ENCODE measurements at regions not wholly inside any gene's neighbourhood (a gene's known extent, or its start where the extent isn't known, plus 50 kb on each side); places are given as distances from the start of the nearest gene placed in this dataset.
"Not testable (repeated sequence)": the region's sequence is repeated elsewhere in the genome, so short reads cannot be mapped to it uniquely, and the experiment has no call there.

DNA sequence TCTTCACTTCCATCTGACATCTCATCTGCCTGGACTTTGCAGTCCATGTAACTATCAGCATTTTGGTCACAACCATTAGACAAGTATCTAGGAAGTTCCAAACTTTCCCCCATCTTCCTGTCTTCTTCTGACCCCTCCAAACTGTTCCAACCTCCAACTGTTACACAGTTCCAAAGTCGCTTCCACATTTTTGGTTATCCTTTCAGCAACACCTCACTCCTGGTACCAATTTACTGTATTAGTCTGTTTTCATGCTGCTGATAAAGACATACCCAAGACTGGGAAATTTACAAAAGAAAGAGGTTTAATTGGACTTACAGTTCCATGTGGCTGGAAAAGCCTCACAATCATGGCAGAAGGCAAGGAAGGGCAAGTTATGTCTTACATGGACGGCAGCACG, 143.4 kb upstream of the OR4E1 start:
- not testable (repeated sequence) for H3K4me1 ChIP-seq (ENCODE audit: control insufficient read depth, insufficient read depth, low read length, poor library complexity, severe bottlenecking)

DNA sequence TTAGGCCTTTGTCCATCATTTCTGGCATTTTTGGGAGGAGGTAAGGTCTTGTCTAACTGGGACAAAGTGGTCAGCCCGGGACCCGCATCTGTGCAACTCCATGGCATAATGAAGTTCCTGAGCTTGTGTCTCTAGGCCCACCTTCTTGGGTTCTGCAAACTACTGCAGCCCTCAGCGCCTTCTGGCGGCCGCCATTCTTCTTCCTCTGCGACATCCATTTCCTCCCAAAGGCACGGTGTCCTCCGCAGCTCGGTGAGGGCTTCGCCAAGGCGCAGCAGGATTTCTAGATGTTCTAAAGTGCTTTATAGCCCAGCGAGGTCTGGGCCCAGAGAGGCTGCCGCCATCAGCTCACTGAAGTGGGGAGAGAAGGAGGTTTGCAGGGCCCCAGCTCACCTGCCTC, 134.4 kb upstream of the OR4E1 start:
- Histone ChIP-seq H3K27me3 (replicated peaks; ENCODE audit: control insufficient read depth, insufficient read depth, low read length, poor library complexity, severe bottlenecking) (no peaks in the 10 kb centered on the region), H3K27ac (ENCODE audit: insufficient read depth, low read length, poor library complexity, severe bottlenecking) (no peak overlapping the region), H3K4me3 (ENCODE audit: insufficient read depth, low read depth, low read length, poor library complexity, severe bottlenecking) (no peak overlapping the region), H3K4me1 (ENCODE audit: control insufficient read depth, insufficient read depth, low read length, poor library complexity, severe bottlenecking) (no peaks in the 10 kb centered on the region), H3K36me3 (ENCODE audit: control insufficient read depth, insufficient read depth, low read length) (no peaks in the 10 kb centered on the region), H3K9me3 (ENCODE audit: control insufficient read depth, low read length) (no peaks in the 10 kb centered on the region)
- DNase-seq: no peak

More for the DNA sequence above, 143.4 kb upstream of the OR4E1 start:
- H3K27ac ChIP-seq (ENCODE audit: insufficient read depth, low read length, poor library complexity, severe bottlenecking); H3K27me3 ChIP-seq (replicated peaks; ENCODE audit: control insufficient read depth, insufficient read depth, low read length, poor library complexity, severe bottlenecking); H3K9me3 ChIP-seq (ENCODE audit: control insufficient read depth, low read length); H3K36me3 ChIP-seq (ENCODE audit: control insufficient read depth, insufficient read depth, low read length); H3K4me3 ChIP-seq (ENCODE audit: insufficient read depth, low read depth, low read length, poor library complexity, severe bottlenecking); DNase-seq: not testable (repeated sequence)

- Histone ChIP-seq H3K27ac (ENCODE audit: insufficient read depth, low read length, poor library complexity, severe bottlenecking) (no peak overlapping the region), H3K27me3 (replicated peaks; ENCODE audit: control insufficient read depth, insufficient read depth, low read length, poor library complexity, severe bottlenecking) (no peaks in the 10 kb centered on the region), H3K9me3 (ENCODE audit: control insufficient read depth, low read length) (no peaks in the 10 kb centered on the region), H3K36me3 (ENCODE audit: control insufficient read depth, insufficient read depth, low read length) (no peaks in the 10 kb centered on the region), H3K4me1 (ENCODE audit: control insufficient read depth, insufficient read depth, low read length, poor library complexity, severe bottlenecking) (no peaks in the 10 kb centered on the region), H3K4me3 (ENCODE audit: insufficient read depth, low read depth, low read length, poor library complexity, severe bottlenecking) (no peak overlapping the region)
- no peak for DNase-seq
Observed at GRCh38 chr14:21804981-21805380, 131.4 kb upstream of the OR4E1 start.

GRCh38 chr14:21802441-21802840, 128.8 kb upstream of the OR4E1 start:
- Histone ChIP-seq H3K27me3 (replicated peaks; ENCODE audit: control insufficient read depth, insufficient read depth, low read length, poor library complexity, severe bottlenecking) (no peaks in the 10 kb centered on the region), H3K36me3 (ENCODE audit: control insufficient read depth, insufficient read depth, low read length) (no peaks in the 10 kb centered on the region), H3K9me3 (ENCODE audit: control insufficient read depth, low read length) (no peaks in the 10 kb centered on the region), H3K4me1 (ENCODE audit: control insufficient read depth, insufficient read depth, low read length, poor library complexity, severe bottlenecking) (no peaks in the 10 kb centered on the region), H3K4me3 (ENCODE audit: insufficient read depth, low read depth, low read length, poor library complexity, severe bottlenecking) (no peak overlapping the region), H3K27ac (ENCODE audit: insufficient read depth, low read length, poor library complexity, severe bottlenecking) (no peak overlapping the region)
- DNase-seq: no peak

GRCh38 chr14:21796916-21797315, 123.3 kb upstream of the OR4E1 start:
- Histone ChIP-seq H3K36me3 (ENCODE audit: control insufficient read depth, insufficient read depth, low read length) (no peaks in the 10 kb centered on the region), H3K27me3 (replicated peaks; ENCODE audit: control insufficient read depth, insufficient read depth, low read length, poor library complexity, severe bottlenecking) (no peaks in the 10 kb centered on the region), H3K9me3 (ENCODE audit: control insufficient read depth, low read length) (no peaks in the 10 kb centered on the region), H3K27ac (ENCODE audit: insufficient read depth, low read length, poor library complexity, severe bottlenecking) (no peak overlapping the region), H3K4me3 (ENCODE audit: insufficient read depth, low read depth, low read length, poor library complexity, severe bottlenecking) (no peak overlapping the region), H3K4me1 (ENCODE audit: control insufficient read depth, insufficient read depth, low read length, poor library complexity, severe bottlenecking) (no peaks in the 10 kb centered on the region)
- DNase-seq: no peak

DNA sequence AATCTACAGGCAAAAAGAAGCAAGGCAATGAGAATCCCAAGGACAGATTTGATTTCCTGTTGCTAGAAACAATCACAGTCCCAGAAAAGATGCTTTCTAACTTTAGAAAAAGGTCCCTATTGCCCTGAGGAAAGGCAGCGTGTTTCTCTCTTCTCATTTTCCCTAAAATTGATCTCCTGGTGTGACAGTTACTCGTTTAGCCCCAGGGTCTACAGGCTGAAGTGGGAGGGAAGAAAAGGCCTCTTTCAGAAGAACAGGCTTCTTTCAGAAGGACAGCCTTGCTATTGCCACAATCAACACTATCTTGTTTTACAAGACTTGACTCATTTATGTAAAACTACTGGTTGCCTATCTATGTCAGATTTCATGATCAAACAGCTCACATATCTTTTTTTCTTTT, 121.8 kb upstream of the OR4E1 start:
- Histone ChIP-seq H3K4me3 (ENCODE audit: insufficient read depth, low read depth, low read length, poor library complexity, severe bottlenecking) (no peak overlapping the region), H3K36me3 (ENCODE audit: control insufficient read depth, insufficient read depth, low read length) (no peaks in the 10 kb centered on the region)
- DNase-seq: no peak

GRCh38 chr14:21791749-21792148, 118.1 kb upstream of the OR4E1 start:
- no peaks in the 10 kb centered on the region for H3K4me1 ChIP-seq (ENCODE audit: control insufficient read depth, insufficient read depth, low read length, poor library complexity, severe bottlenecking)
- H3K36me3 ChIP-seq (ENCODE audit: control insufficient read depth, insufficient read depth, low read length): no peaks in the 10 kb centered on the region
- DNase-seq: no peak
- H3K4me3 ChIP-seq (ENCODE audit: insufficient read depth, low read depth, low read length, poor library complexity, severe bottlenecking): no peak overlapping the region
- no peaks in the 10 kb centered on the region for H3K9me3 ChIP-seq (ENCODE audit: control insufficient read depth, low read length)
- H3K27ac ChIP-seq (ENCODE audit: insufficient read depth, low read length, poor library complexity, severe bottlenecking): no peak overlapping the region
- H3K27me3 ChIP-seq (replicated peaks; ENCODE audit: control insufficient read depth, insufficient read depth, low read length, poor library complexity, severe bottlenecking): no peaks in the 10 kb centered on the region

More for the DNA sequence above, 121.8 kb upstream of the OR4E1 start:
- no peaks in the 10 kb centered on the region for H3K4me1 ChIP-seq (ENCODE audit: control insufficient read depth, insufficient read depth, low read length, poor library complexity, severe bottlenecking)
- H3K9me3 ChIP-seq (ENCODE audit: control insufficient read depth, low read length): no peaks in the 10 kb centered on the region
- H3K27me3 ChIP-seq (replicated peaks; ENCODE audit: control insufficient read depth, insufficient read depth, low read length, poor library complexity, severe bottlenecking): no peaks in the 10 kb centered on the region
- H3K27ac ChIP-seq (ENCODE audit: insufficient read depth, low read length, poor library complexity, severe bottlenecking): no peak overlapping the region

- not testable (repeated sequence) for H3K4me1 ChIP-seq (ENCODE audit: control insufficient read depth, insufficient read depth, low read length, poor library complexity, severe bottlenecking); H3K27ac ChIP-seq (ENCODE audit: insufficient read depth, low read length, poor library complexity, severe bottlenecking); H3K9me3 ChIP-seq (ENCODE audit: control insufficient read depth, low read length); H3K36me3 ChIP-seq (ENCODE audit: control insufficient read depth, insufficient read depth, low read length); DNase-seq; H3K27me3 ChIP-seq (replicated peaks; ENCODE audit: control insufficient read depth, insufficient read depth, low read length, poor library complexity, severe bottlenecking); H3K4me3 ChIP-seq (ENCODE audit: insufficient read depth, low read depth, low read length, poor library complexity, severe bottlenecking)
Observed at GRCh38 chr14:21788687-21789086, 115.1 kb upstream of the OR4E1 start.

GRCh38 chr14:21787242-21787641, 113.6 kb upstream of the OR4E1 start:
- not testable (repeated sequence) for H3K4me1 ChIP-seq (ENCODE audit: control insufficient read depth, insufficient read depth, low read length, poor library complexity, severe bottlenecking); H3K4me3 ChIP-seq (ENCODE audit: insufficient read depth, low read depth, low read length, poor library complexity, severe bottlenecking); DNase-seq; H3K9me3 ChIP-seq (ENCODE audit: control insufficient read depth, low read length); H3K36me3 ChIP-seq (ENCODE audit: control insufficient read depth, insufficient read depth, low read length); H3K27me3 ChIP-seq (replicated peaks; ENCODE audit: control insufficient read depth, insufficient read depth, low read length, poor library complexity, severe bottlenecking); H3K27ac ChIP-seq (ENCODE audit: insufficient read depth, low read length, poor library complexity, severe bottlenecking)

- no peaks in the 10 kb centered on the region for H3K36me3 ChIP-seq (ENCODE audit: control insufficient read depth, insufficient read depth, low read length)
- no peaks in the 10 kb centered on the region for H3K9me3 ChIP-seq (ENCODE audit: control insufficient read depth, low read length)
- H3K27ac ChIP-seq (ENCODE audit: insufficient read depth, low read length, poor library complexity, severe bottlenecking): no peak overlapping the region
- no peak overlapping the region for H3K4me3 ChIP-seq (ENCODE audit: insufficient read depth, low read depth, low read length, poor library complexity, severe bottlenecking)
- H3K27me3 ChIP-seq (replicated peaks; ENCODE audit: control insufficient read depth, insufficient read depth, low read length, poor library complexity, severe bottlenecking): no peaks in the 10 kb centered on the region
- no peak for DNase-seq
- H3K4me1 ChIP-seq (ENCODE audit: control insufficient read depth, insufficient read depth, low read length, poor library complexity, severe bottlenecking): no peaks in the 10 kb centered on the region
Observed at GRCh38 chr14:21781543-21781942, 107.9 kb upstream of the OR4E1 start.

All from effector memory CD4-positive, alpha-beta T cell (primary cell).